Fibroblast of the conjunctiva (primary cell): ENCODE measurements at regions not wholly inside any gene's neighbourhood (a gene's known extent, or its start where the extent isn't known, plus 50 kb on each side); places are given as distances from the start of the nearest gene placed in this dataset.
"Not testable (repeated sequence)": the region's sequence is repeated elsewhere in the genome, so short reads cannot be mapped to it uniquely, and the experiment has no call there.

ENCODE experiments used
- DNase-seq: peaks from one replicate; pipeline ENCODE4 v3.0.0-alpha.2; 2010; ENCODE audit warnings: low read depth

DNA sequence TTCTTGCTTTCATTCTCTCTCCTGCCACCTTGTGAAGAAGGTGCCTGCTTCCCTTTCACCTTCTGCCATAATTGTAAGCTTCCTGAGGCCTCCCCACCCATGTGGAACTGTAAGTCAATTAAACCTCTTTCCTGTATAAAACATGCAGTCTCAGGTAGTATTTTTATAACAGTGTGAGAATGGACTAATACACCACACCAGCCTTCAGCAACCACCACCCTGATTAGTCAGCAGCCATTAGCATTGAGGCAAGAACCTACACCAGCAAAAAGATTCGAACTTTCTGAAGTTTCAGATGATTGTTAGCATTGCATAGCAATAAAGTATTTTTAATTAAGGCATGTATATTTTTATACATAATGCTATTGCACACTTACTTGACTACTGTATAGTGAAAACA lies 980.2 kb downstream of the EFNA5 start:
- no peak for DNase-seq

- no peak for DNase-seq
These were observed 990.4 kb downstream of the EFNA5 start for GRCh38 chr5:106680330-106680729.

DNA sequence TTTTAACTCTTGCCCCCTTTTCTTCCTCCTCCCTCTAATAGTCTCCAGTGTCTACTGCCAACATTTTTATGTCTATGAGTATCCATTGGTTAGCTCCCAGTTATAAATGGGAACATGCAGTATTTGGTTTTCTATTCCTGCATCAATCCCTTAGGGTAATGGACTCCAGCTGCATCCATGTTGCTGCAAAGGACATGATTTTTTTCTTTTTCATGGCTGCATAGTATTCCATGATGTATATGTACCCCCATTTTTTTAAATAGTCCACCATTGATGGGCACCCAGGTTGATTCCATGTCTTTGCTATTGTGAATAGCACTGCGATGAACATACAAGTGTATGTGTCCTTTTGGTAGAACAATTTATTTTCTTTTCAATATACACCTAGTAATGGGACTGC lies 993.7 kb downstream of the EFNA5 start:
- no peak for DNase-seq

GRCh38 chr5:106675687-106676086 lies 995.0 kb downstream of the EFNA5 start:
- DNase-seq = no peak

- no peak for DNase-seq
These were observed 996.8 kb downstream of the EFNA5 start for GRCh38 chr5:106673941-106674340.

DNA sequence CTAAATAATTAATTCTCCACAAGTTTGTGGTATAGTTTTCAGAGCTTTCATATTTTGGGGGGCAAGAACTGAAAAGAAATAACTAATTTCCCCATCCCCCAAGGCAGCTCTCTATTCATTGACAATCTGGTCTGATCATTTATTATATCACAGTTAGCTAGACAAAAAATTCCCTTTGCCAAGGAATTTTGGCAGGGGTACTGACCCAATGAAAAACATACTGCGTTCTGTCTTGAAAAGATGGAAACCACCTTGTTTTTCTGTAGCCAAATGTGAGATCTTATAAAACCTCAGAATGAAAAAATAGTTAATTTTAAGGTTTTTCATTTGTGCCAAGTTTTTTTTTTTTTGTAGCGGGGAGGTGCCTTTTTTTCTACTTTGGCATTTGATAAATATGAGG lies 1008.9 kb downstream of the EFNA5 start:
- no peak for DNase-seq

DNA sequence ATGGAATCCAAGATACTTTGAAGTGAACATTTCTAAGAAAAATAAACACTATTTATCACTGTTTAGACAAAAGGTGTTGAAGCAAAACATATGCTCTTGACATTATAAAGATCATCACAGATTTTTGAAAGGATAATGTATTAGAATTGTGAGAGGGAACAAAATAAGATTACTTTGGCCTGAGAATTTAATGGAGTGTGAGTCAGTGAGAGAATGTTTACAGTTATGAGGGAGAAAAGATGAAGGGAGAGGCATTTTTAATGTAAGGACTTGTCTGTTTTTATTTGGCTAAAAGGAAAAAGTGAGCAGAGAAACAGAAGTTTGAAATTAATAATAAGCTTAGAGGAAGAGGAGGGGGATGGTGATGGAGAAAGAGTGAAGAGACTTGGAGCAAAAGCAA lies 1010.1 kb downstream of the EFNA5 start:
- DNase-seq = no peak

DNA sequence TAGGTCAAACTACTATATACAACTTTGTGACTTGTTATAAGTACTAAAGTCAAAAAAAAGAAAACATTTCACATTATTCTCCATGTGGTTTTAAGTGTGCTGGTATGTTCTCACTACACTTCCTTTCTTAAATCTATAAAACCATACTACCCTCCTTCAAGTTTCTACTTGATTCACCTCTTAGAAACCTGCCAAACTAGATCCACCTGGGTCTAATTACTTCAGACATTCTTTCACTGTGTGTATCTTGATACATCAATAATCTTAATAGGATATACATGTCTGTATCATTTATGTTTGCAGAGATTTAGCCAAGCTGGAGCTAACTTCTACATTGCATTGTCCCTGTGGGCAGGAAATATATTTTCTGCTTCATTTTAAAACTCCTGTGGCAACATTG lies 1012.6 kb downstream of the EFNA5 start:
- no peak for DNase-seq

DNA sequence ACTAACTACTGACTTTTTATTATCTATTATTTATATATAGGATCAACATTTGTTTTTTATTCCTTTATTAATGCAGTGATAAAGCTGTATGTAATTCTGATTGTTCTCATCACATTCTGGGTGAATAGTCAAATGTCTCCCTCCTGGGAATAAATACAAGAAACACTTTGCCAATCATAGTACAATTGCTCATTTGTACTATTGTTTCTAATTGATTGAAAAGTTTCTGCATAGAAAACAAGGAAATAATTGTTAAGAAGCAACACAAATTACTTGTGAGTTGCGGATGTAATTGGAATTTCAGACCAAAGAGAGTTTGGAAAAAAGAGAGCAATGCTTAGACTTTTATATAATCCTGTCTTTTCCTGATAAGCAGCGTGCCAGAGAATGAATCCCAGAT lies 1013.9 kb downstream of the EFNA5 start:
- no peak for DNase-seq

DNA sequence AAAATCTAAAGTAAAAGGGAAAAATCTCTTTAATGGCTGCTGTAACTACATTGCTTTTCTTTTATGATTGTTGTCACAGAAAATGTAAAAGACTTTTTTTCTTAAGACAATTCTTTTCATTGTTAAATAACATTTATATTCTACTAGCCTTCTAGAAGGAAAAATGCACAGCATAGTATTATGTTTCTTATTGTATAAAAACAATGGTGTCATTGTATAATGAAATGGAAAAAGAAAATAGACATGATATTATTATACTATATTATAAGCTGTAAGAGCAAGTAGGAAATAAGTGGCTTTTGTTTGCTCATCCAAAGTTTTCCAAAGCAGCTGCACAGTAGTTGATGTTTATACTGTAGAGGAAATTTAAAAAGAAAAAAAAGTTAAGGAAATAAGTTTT lies 1021.7 kb downstream of the EFNA5 start:
- no peak for DNase-seq

DNA sequence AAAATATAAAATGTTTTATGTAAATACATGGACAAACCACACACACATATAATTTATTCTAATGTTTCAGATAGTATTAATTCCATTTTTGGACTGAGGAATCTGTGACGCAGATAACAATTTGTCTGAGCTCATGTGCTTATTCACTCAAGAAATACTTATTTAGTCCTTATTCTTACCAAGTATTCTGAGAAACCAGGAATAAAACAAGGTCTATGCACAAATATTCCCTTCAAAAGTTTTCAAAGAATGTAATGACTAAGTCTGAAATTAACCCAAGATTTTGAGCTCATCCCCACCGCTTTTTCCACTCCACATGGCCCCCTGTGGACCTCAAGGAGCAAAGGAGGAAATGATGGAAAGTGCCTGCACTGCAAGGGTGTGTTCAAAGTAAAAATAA lies 1022.3 kb downstream of the EFNA5 start:
- no peak for DNase-seq

DNA sequence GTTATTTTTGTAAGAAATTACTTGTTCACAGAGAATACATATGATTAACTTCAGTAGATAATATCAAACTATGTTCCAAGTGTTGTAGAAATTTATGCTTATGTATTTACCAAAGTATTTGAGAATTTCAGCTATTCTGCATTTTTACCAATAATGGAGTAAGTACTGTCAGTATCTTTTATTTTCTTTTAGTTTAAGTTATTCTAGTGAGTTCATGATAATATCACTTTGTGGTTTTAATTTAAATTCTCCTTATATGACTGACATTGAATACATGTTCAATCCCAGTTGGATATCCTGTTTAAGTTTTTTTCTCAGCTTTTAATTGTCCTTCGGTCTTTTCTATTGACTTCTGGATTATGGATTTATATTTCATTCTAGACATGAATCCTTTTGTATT lies 1024.6 kb downstream of the EFNA5 start:
- no peak for DNase-seq

GRCh38 chr5:106640511-106640910 lies 1030.2 kb downstream of the EFNA5 start:
- DNase-seq = no peak

- no peak for DNase-seq
These were observed 1031.2 kb downstream of the EFNA5 start for GRCh38 chr5:106639488-106639887.

DNA sequence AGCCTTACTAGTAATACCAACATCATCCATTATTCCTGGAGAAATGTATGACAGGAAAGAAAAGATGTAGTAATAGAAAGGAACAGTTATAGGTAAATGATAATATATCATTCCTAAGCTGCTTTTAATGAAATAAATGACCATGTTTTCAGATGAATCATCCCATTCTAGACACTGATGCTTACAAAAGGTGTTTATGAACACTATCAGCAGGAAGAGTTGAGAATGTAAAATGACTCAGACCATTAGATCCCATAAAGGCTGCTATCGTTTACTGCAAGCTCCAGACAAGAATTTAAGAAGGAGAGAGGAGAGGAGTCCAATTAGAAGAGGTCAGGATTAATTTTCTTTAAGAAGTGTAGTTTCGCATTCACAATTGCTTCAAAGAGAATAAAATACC lies 1033.5 kb downstream of the EFNA5 start:
- DNase-seq = no peak

- DNase-seq = no peak
These were observed 1036.4 kb downstream of the EFNA5 start for GRCh38 chr5:106634375-106634774.

DNA sequence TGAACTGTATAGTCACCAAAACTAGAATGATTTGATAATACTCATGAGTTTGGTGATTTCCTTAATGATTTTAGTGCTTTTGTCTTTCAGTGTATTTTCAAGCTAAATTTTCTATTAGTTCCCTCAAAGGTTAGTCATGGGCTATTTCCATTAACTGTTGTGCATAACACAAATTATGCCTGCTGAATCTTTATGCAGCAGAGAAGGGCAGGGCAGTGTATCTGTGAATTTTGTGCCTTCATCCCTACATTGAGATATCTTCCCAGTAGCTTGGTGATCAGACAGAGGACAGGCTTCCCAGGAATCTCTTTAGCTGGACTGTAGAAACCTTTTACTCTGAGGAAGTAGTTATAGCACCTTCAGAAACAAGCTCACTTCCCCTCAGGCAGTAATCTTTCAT lies 1036.9 kb downstream of the EFNA5 start:
- no peak for DNase-seq

DNA sequence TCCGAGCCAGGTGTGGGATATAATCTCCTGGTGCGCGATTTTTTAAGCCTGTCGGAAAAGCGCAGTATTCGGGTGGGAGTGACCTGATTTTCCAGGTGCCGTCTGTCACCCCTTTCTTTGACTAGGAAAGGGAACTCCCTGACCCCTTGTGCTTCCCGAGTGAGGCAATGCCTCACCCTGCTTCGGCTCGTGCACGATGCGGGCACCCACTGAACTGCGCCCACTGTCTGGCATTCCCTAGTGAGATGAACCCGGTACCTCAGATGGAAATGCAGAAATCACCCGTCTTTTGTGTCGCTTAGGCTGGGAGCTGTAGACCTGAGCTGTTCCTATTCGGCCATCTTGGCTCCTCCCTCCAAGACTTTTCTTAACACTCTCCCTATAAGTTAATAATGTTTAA lies 1042.3 kb downstream of the EFNA5 start:
- DNase-seq = not testable (repeated sequence)

- DNase-seq = no peak
These were observed 1060.7 kb downstream of the EFNA5 start for GRCh38 chr5:106610041-106610440.

DNA sequence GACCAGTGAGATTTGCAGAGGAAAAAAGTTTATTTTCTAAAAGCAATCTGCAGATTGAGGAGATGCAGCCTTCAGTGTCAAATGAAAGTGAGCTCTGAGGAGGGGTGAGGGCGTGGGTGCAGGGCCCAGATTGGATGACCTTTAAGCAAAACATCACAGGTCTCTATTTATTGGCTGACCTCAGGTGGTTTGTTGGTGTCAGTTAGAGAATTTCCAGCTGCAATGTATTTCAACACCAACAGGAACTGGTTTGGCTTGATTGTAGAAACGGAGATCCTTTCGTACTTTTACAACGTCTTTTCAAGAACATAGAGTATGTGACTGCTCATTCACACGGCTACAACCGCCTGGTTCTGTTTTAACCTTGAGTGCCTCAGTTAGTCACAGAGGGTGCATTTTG lies 1069.1 kb downstream of the EFNA5 start:
- DNase-seq = no peak

DNA sequence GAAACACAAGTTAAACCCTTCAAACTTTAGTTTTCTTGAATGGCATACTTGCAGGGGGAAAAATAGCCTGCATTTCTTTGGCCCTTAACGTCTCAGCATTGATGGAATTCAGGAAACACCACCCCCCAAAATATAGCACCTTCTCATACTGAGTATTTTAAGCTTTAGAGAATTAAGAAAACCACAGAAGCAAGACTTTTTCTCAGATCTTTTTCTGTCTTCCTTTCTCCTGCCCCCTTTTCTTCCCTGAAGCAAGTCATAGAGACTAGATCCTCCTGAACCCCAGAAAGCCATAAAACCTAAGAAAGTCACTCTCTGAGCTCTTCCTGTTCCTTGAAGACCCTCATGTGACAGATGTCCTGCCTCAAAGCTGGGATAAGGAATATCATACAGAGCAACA lies 1069.9 kb downstream of the EFNA5 start:
- DNase-seq = no peak

DNA sequence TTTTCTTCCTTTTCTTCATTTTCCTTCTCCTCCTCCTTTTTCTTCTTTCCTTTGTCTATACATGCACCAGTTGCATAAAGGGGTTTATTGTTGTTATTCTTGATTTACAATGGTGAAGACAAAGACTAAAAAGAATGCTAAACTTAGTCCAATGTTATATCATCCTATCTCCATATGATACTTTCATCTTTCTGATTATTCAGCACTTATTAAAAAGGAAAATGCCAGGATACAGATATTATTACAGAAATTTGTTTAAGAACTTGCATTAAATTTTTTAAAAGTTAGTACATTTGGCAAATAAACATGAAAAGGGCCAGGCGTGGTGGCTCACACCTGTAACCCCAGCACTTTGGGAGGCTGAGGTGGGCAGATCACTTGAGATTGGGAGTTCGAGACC lies 1074.9 kb downstream of the EFNA5 start:
- no peak for DNase-seq

GRCh38 chr5:106584268-106584667 lies 1086.5 kb downstream of the EFNA5 start:
- DNase-seq = no peak

GRCh38 chr5:106578736-106579135 lies 1092.0 kb downstream of the EFNA5 start:
- DNase-seq = no peak

GRCh38 chr5:106574820-106575219 lies 1095.9 kb downstream of the EFNA5 start:
- no peak for DNase-seq
